HepG2 (cell line): ENCODE measurements at regions not wholly inside any gene's neighbourhood (a gene's known extent, or its start where the extent isn't known, plus 50 kb on each side); places are given as distances from the start of the nearest gene placed in this dataset.

Source experiments
- ATAC-seq: fragments of 200-7000 bp; cut with Tn5 transposase; 3 replicates; pipeline ENCODE4 v1.9.1; 2020; ENCODE audit warnings: mild to moderate bottlenecking, moderate library complexity
- BruUV-seq: library from RNA; stranded (reverse); fragments of 400-500 nt; replicated peaks from 2 replicates; lab custom pipeline; 2021; lab: Mats Ljungman, UMichigan
- CTCF ChIA-PET: fragments of 300-600 bp; formaldehyde crosslinking; extraction: SDS; loops from one replicate; lab custom pipeline; 2021; ENCODE audit warnings: low total read pairs, inconsistent platforms, low intra/inter-chr PET ratio; lab: Yijun Ruan, JAX
- POLR2A ChIA-PET: fragments of 350-600 bp; sonication (Branson Sonifier 250); formaldehyde crosslinking; loops from one replicate; lab custom pipeline; 2020; ENCODE audit warnings: antibody characterized with exemption, inconsistent platforms; lab: Yijun Ruan, JAX
- DNase-seq: peaks from one replicate; pipeline ENCODE4 v3.0.0-alpha.2; 2015; ENCODE audit warnings: low spot score
- FAIRE-seq: peaks from 3 replicates; lab custom pipeline; 2011; peaks lifted over from hg19 to GRCh38; lab: Jason Lieb, UNC
- H2AFZ ChIP-seq: one replicate; pipeline ENCODE4 v1.6.1; 2011; ENCODE audit warnings: low read length, inconsistent platforms
- H3K27ac ChIP-seq: fragments of 300-600 bp; 3 replicates; pipeline ENCODE4 v1.8.0; 2011; ENCODE audit warnings: mixed run types, mild to moderate bottlenecking, mixed read lengths, low read length, inconsistent platforms; ENCODE audit not compliant: insufficient read depth; ENCODE audit errors: extremely low read length
- H3K27me3 ChIP-seq, 2 experiments: fragments of 200-600 bp in 1 of 2; 2 replicates in 1 of 2; 3 replicates in 1 of 2; pipeline versions ENCODE4 v1.6.0 to v1.8.0; 2011; ENCODE audit warnings: low read length in 2 of 2, mild to moderate bottlenecking in 2 of 2, moderate library complexity in 2 of 2, inconsistent platforms in 1 of 2; ENCODE audit not compliant: insufficient read depth in 2 of 2, control insufficient read depth in 1 of 2
- H3K36me3 ChIP-seq, 2 experiments: fragments of 200-600 bp in 1 of 2; replicated peaks in 1 of 2; 2 replicates in 1 of 2; 3 replicates in 1 of 2; pipeline versions ENCODE4 v1.5.1 to v1.8.0; 2011; ENCODE audit warnings: low read length in 2 of 2, inconsistent platforms in 1 of 2; ENCODE audit not compliant: insufficient read depth in 2 of 2, control insufficient read depth in 1 of 2
- H3K4me1 ChIP-seq: 2 replicates; pipeline ENCODE4 v1.5.1; 2012; ENCODE audit warnings: low read length, inconsistent platforms; ENCODE audit not compliant: insufficient read depth
- H3K4me2 ChIP-seq: 2 replicates; pipeline ENCODE4 v1.6.0; 2011; ENCODE audit warnings: low read depth, low read length, inconsistent platforms
- H3K4me3 ChIP-seq, 3 experiments: fragments of 200-600 bp in 1 of 3; sonication (generic), shearing (Covaris generic) in 1 of 3; replicated peaks in 1 of 3; 2 replicates each; pipeline ENCODE4 v1.5.1; 2011 to 2016; ENCODE audit warnings: low read length in 3 of 3, inconsistent platforms in 2 of 3, low read depth in 2 of 3, mild to moderate bottlenecking in 2 of 3, control low read depth in 1 of 3, mixed read lengths in 1 of 3; ENCODE audit not compliant: insufficient read depth in 1 of 3
- H3K79me2 ChIP-seq: one replicate; pipeline ENCODE4 v1.6.1; 2011; ENCODE audit warnings: low read length, inconsistent platforms; ENCODE audit not compliant: insufficient read depth
- H3K9ac ChIP-seq: 2 replicates; pipeline ENCODE4 v1.6.0; 2011; ENCODE audit warnings: mild to moderate bottlenecking, low read depth, low read length, inconsistent platforms; ENCODE audit not compliant: insufficient read depth
- H3K9me3 ChIP-seq: 2 replicates; pipeline ENCODE4 v1.5.1; 2012; ENCODE audit warnings: mild to moderate bottlenecking, low read length
- H4K20me1 ChIP-seq: 2 replicates; pipeline ENCODE4 v1.6.0; 2011; ENCODE audit warnings: inconsistent platforms, mild to moderate bottlenecking, low read length, moderate library complexity; ENCODE audit not compliant: insufficient read depth
- ARNT2 ChIP-seq: sonication (generic); formaldehyde crosslinking; IDR thresholded peaks from 2 replicates; pipeline ENCODE4 v1.8.0; 2022; ENCODE audit warnings: mild to moderate bottlenecking, low read depth, missing genetic modification reagents, moderate library complexity
- BCLAF1 ChIP-seq: fragments of 450-650 bp; IDR thresholded peaks from 2 replicates; pipeline ENCODE4 v1.6.1; 2017; ENCODE audit warnings: mild to moderate bottlenecking
- FOXM1 ChIP-seq: sonication (generic); formaldehyde crosslinking; IDR thresholded peaks from 2 replicates; pipeline ENCODE4 v1.5.0; 2020; ENCODE audit warnings: missing genetic modification reagents
- HNRNPUL1 ChIP-seq: fragments of 200-400 bp; formaldehyde crosslinking; IDR thresholded peaks from 2 replicates; pipeline ENCODE4 v1.6.1; 2017; ENCODE audit warnings: low read depth, mild to moderate bottlenecking, low read length, moderate library complexity
- KLF13 ChIP-seq: sonication (generic); formaldehyde crosslinking; IDR thresholded peaks from 2 replicates; pipeline ENCODE4 v1.4.0; 2020; ENCODE audit warnings: mild to moderate bottlenecking, missing genetic modification reagents
- MAFG ChIP-seq: sonication (generic); formaldehyde crosslinking; IDR thresholded peaks from 2 replicates; pipeline ENCODE4 v1.5.1; 2020; ENCODE audit warnings: mild to moderate bottlenecking, missing genetic modification reagents
- MXD1 ChIP-seq: sonication (generic); formaldehyde crosslinking; IDR thresholded peaks from 2 replicates; pipeline ENCODE4 v1.4.0; 2020; ENCODE audit warnings: mild to moderate bottlenecking, missing genetic modification reagents
- NFIB ChIP-seq: sonication (generic); formaldehyde crosslinking; IDR thresholded peaks from 2 replicates; pipeline ENCODE4 v1.9.0; 2021; ENCODE audit warnings: missing genetic modification reagents, mild to moderate bottlenecking, borderline replicate concordance
- NFIC ChIP-seq: IDR thresholded peaks from 2 replicates; pipeline ENCODE4 v1.6.1; 2012; ENCODE audit warnings: mild to moderate bottlenecking, low read length, inconsistent platforms
- SMAD9 ChIP-seq: sonication (generic); formaldehyde crosslinking; IDR thresholded peaks from 2 replicates; pipeline ENCODE4 v1.5.1; 2020; ENCODE audit warnings: mild to moderate bottlenecking, missing genetic modification reagents
- TARDBP ChIP-seq: sonication (generic); formaldehyde crosslinking; IDR thresholded peaks from 2 replicates; pipeline ENCODE4 v1.8.0; 2022; ENCODE audit warnings: mild to moderate bottlenecking, missing genetic modification reagents
- ZBTB7B ChIP-seq: sonication (generic); formaldehyde crosslinking; IDR thresholded peaks from 2 replicates; pipeline ENCODE4 v1.4.0; 2020; ENCODE audit warnings: missing genetic modification reagents
- ZMYM4 ChIP-seq: sonication (generic); formaldehyde crosslinking; IDR thresholded peaks from 2 replicates; pipeline ENCODE4 v1.8.1; 2023; ENCODE audit warnings: mild to moderate bottlenecking, missing genetic modification reagents
- ZNF33B ChIP-seq: sonication (generic); formaldehyde crosslinking; IDR thresholded peaks from 2 replicates; pipeline ENCODE4 v1.5.1; 2020; ENCODE audit warnings: mild to moderate bottlenecking, missing genetic modification reagents
- ZNF546 ChIP-seq: sonication (generic); formaldehyde crosslinking; conservative IDR thresholded peaks from 2 replicates; pipeline ENCODE4 v1.8.1; 2023; ENCODE audit warnings: mild to moderate bottlenecking, missing genetic modification reagents
- ZNF691 ChIP-seq: sonication (generic); formaldehyde crosslinking; IDR thresholded peaks from 2 replicates; pipeline ENCODE4 v1.4.0; 2020; ENCODE audit warnings: missing genetic modification reagents, low read depth, mild to moderate bottlenecking, borderline replicate concordance
- WGBS: methylation state at CpG from one replicate; pipeline ENCODE4 v1.1.6; 2017; ENCODE audit warnings: low lambda C conversion rate; 5-methylcytosine and 5-hydroxymethylcytosine counted together
- in situ Hi-C: cut with HindIII; loops from 2 replicates; pipeline ENCODE4 v1.10.0; 2017; ENCODE audit warnings: low pct_unique_long_range_greater_than_20kb; ENCODE audit not compliant: extremely low pct_ligation_motif_present
- intact Hi-C: fragments of 100-400 bp; cut with micrococcal nuclease; formaldehyde crosslinking; loops from one replicate; pipeline ENCODE4 v1.10.0; 2022; ENCODE audit not compliant: unreplicated experiment

GRCh38 chr3:116877968-116878367, 168.4 kb downstream of the TUSC7 start:
- Histone ChIP-seq H4K20me1 (no peaks in the 10 kb centered on the region), H3K9ac (no peak overlapping the region), H3K4me1 (no peaks in the 10 kb centered on the region), H3K27me3 (no peaks in the 10 kb centered on the region), H3K27ac (no peak overlapping the region), H3K79me2 (no peaks in the 10 kb centered on the region), H3K4me3 (no peak overlapping the region), H3K36me3 (no peaks in the 10 kb centered on the region), H3K4me2 (no peak overlapping the region), H3K9me3 (no peaks in the 10 kb centered on the region), H2AFZ (no peak overlapping the region)
- BruUV-seq, result no TSS peak
- no peak for FAIRE-seq
- no peak for DNase-seq
- ChIA-PET POLR2A (no interaction called here), CTCF (no interaction called here)
- ATAC-seq, result no peak
- no peak for TF ChIP-seq KLF13 (CRISPR knock-in tag)
- in situ Hi-C loops (no loop called here), intact Hi-C loops (no loop called here)
- 7% methylated on average over 3 of the region's 3 CpGs for WGBS

- CTCF ChIA-PET, result no interaction called here
- TF ChIP-seq BCLAF1, result no peak
- no peak for TF ChIP-seq HNRNPUL1
- no peak for TF ChIP-seq SMAD9 (CRISPR knock-in tag)
- no peak for TF ChIP-seq FOXM1 (CRISPR knock-in tag)
- no peak for TF ChIP-seq NFIB (CRISPR knock-in tag)
- no peak for TF ChIP-seq ZNF33B (CRISPR knock-in tag)
- TF ChIP-seq ZBTB7B (CRISPR knock-in tag), result no peak
- TF ChIP-seq NFIC, result no peak
- no peak for TF ChIP-seq ZMYM4 (CRISPR knock-in tag)
- TF ChIP-seq ARNT2 (CRISPR knock-in tag), result no peak
- TF ChIP-seq ZNF546 (CRISPR knock-in tag), result no peak
- no peak for TF ChIP-seq ZNF691 (CRISPR knock-in tag)
- TF ChIP-seq MXD1 (CRISPR knock-in tag), result no peak
- no peak for TF ChIP-seq MAFG (CRISPR knock-in tag)
- TF ChIP-seq TARDBP (CRISPR knock-in tag), result no peak
These were observed 176.8 kb downstream of the TUSC7 start for GRCh38 chr3:116886202-116886893.

More at GRCh38 chr3:116886202-116886893, 176.8 kb downstream of the TUSC7 start:
- H3K27ac ChIP-seq, result no peak overlapping the region
- in situ Hi-C loops, result no loop called here
- H3K79me2 ChIP-seq, result no peaks in the 10 kb centered on the region
- H2AFZ ChIP-seq, result no peak overlapping the region
- intact Hi-C loops, result no loop called here
- H3K9ac ChIP-seq, result no peak overlapping the region
- BruUV-seq, result no TSS peak
- H3K4me3 ChIP-seq, result no peak overlapping the region
- no peak overlapping the region for H3K4me2 ChIP-seq
- H3K27me3 ChIP-seq, result no peaks in the 10 kb centered on the region
- DNase-seq (no peak), ATAC-seq (no peak), FAIRE-seq (no peak)
- POLR2A ChIA-PET, result no interaction called here
- no peaks in the 10 kb centered on the region for H3K9me3 ChIP-seq
- 11% methylated on average over 4 of the region's 4 CpGs for WGBS
- no peaks in the 10 kb centered on the region for H3K4me1 ChIP-seq
- no peaks in the 10 kb centered on the region for H4K20me1 ChIP-seq
- H3K36me3 ChIP-seq, result no peaks in the 10 kb centered on the region
